ENCODE measurements at regions not wholly inside any gene's neighbourhood (a gene's known extent, or its start where the extent isn't known, plus 50 kb on each side); places are given as distances from the start of the nearest gene placed in this dataset.

DNA sequence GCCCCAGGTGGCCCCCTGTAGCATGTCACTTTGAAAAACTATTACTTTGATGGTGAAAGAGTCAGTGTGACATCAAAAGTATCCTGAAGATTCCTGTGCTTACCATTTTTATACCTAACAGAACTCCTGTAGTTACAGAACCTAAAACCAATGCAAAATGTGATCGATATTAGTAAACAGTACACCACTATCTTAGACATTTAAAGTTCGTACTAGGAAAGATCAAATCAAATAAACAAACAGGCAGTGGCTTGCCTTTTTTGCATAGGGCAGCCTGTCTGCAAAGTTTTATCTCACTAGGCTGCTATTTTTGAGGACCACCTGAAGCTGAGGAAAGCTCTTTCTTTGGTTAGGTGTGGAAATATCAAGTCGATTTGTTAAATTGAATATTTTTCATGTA, 944.0 kb upstream of the CITED2 start:
- ChIA-PET POLR2A (no interaction called here), CTCF (no interaction called here)
- no peaks in the 10 kb centered on the region for H3K36me3 ChIP-seq (ENCODE audit: control insufficient read depth, insufficient read depth, low read length)
- H3K9me3 ChIP-seq, result no peaks in the 10 kb centered on the region
- Mint-ChIP-seq H3K4me1 (ENCODE audit: low read depth, unreplicated experiment) (no peaks in the 10 kb centered on the region), H3K4me3 (ENCODE audit: unreplicated experiment) (no peak overlapping the region), H3K36me3 (ENCODE audit: insufficient read depth, unreplicated experiment) (no peaks in the 10 kb centered on the region), H3K9me3 (ENCODE audit: unreplicated experiment) (no peaks in the 10 kb centered on the region), H3K27me3 (ENCODE audit: insufficient read depth, unreplicated experiment) (no peaks in the 10 kb centered on the region), H3K27ac (ENCODE audit: unreplicated experiment) (no peak overlapping the region)
- BruUV-seq (replicated peaks), result no TSS peak
- no peak for TF ChIP-seq CTCF (IDR thresholded peaks at IDR 0.05; ENCODE audit: insufficient read depth in 1 of 2, low read depth in 1 of 2, low read length in 1 of 2, severe bottlenecking in 1 of 2, unreplicated experiment in 1 of 2)
- no peak for DNase-seq
- H3K4me3 ChIP-seq (ENCODE audit: low read depth, low read length), result no peak overlapping the region
- no peaks in the 10 kb centered on the region for H3K4me1 ChIP-seq
- intact Hi-C loops (cut with micrococcal nuclease; ENCODE audit: unreplicated experiment), result no loop called here
- H3K27me3 ChIP-seq (replicated peaks; ENCODE audit: control insufficient read depth, insufficient read depth, low read length), result no peaks in the 10 kb centered on the region

DNA sequence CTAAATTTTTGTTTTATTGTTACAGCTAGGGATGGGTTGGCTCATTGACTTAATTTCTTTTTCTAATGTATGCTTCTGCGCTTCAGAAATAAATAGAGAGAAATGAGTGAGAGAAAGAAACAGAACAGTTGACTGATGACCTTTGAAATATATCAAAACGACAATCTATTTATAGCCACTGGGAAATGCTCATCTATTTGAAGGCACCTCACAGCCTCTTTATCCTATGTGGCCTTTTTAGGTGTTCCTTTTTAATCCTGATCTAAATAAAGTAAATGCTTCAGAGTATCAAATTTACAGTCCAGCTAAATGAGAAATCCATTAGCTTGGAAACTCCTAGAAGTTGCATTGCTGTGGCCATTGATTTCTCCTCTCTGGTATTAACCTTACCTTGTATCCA, 943.5 kb upstream of the CITED2 start:
- ChIA-PET POLR2A (no interaction called here), CTCF (no interaction called here)
- Mint-ChIP-seq H3K27ac (ENCODE audit: unreplicated experiment) (no peak overlapping the region), H3K36me3 (ENCODE audit: insufficient read depth, unreplicated experiment) (no peaks in the 10 kb centered on the region), H3K27me3 (ENCODE audit: insufficient read depth, unreplicated experiment) (no peaks in the 10 kb centered on the region), H3K4me1 (ENCODE audit: low read depth, unreplicated experiment) (no peaks in the 10 kb centered on the region), H3K9me3 (ENCODE audit: unreplicated experiment) (no peaks in the 10 kb centered on the region), H3K4me3 (ENCODE audit: unreplicated experiment) (no peak overlapping the region)
- Histone ChIP-seq H3K27me3 (replicated peaks; ENCODE audit: control insufficient read depth, insufficient read depth, low read length) (no peaks in the 10 kb centered on the region), H3K36me3 (ENCODE audit: control insufficient read depth, insufficient read depth, low read length) (no peaks in the 10 kb centered on the region), H3K9me3 (no peaks in the 10 kb centered on the region), H3K4me1 (no peaks in the 10 kb centered on the region), H3K4me3 (ENCODE audit: low read depth, low read length) (no peak overlapping the region)
- no peak for DNase-seq
- TF ChIP-seq CTCF (IDR thresholded peaks at IDR 0.05; ENCODE audit: insufficient read depth in 1 of 2, low read depth in 1 of 2, low read length in 1 of 2, severe bottlenecking in 1 of 2, unreplicated experiment in 1 of 2), result no peak
- no TSS peak for BruUV-seq (replicated peaks)
- intact Hi-C loops (cut with micrococcal nuclease; ENCODE audit: unreplicated experiment), result no loop called here

- H3K9me3 Mint-ChIP-seq (ENCODE audit: unreplicated experiment), result no peaks in the 10 kb centered on the region
- H3K36me3 Mint-ChIP-seq (ENCODE audit: insufficient read depth, unreplicated experiment), result no peaks in the 10 kb centered on the region
- BruUV-seq (replicated peaks), result no TSS peak
- ChIA-PET POLR2A (no interaction called here), CTCF (no interaction called here)
- no peaks in the 10 kb centered on the region for H3K9me3 ChIP-seq
- TF ChIP-seq CTCF (IDR thresholded peaks at IDR 0.05; ENCODE audit: insufficient read depth in 1 of 2, low read depth in 1 of 2, low read length in 1 of 2, severe bottlenecking in 1 of 2, unreplicated experiment in 1 of 2), result no peak
- H3K4me3 ChIP-seq (ENCODE audit: low read depth, low read length), result no peak overlapping the region
- DNase-seq, result no peak
- intact Hi-C loops (cut with micrococcal nuclease; ENCODE audit: unreplicated experiment), result no loop called here
- H3K36me3 ChIP-seq (ENCODE audit: control insufficient read depth, insufficient read depth, low read length), result no peaks in the 10 kb centered on the region
- no peaks in the 10 kb centered on the region for H3K27me3 Mint-ChIP-seq (ENCODE audit: insufficient read depth, unreplicated experiment)
- no peaks in the 10 kb centered on the region for H3K4me1 Mint-ChIP-seq (ENCODE audit: low read depth, unreplicated experiment)
- no peak overlapping the region for H3K4me3 Mint-ChIP-seq (ENCODE audit: unreplicated experiment)
- no peak overlapping the region for H3K27ac Mint-ChIP-seq (ENCODE audit: unreplicated experiment)
- H3K4me1 ChIP-seq, result no peaks in the 10 kb centered on the region
- no peaks in the 10 kb centered on the region for H3K27me3 ChIP-seq (replicated peaks; ENCODE audit: control insufficient read depth, insufficient read depth, low read length)
Measured at GRCh38 chr6:140316966-140317365, 942.5 kb upstream of the CITED2 start.
